GM18508 (cell line): ENCODE measurements at regions not wholly inside any gene's neighbourhood (a gene's known extent, or its start where the extent isn't known, plus 50 kb on each side); places are given as distances from the start of the nearest gene placed in this dataset.

Source experiments
- ATAC-seq: cut with Tn5 transposase; IDR thresholded peaks from one replicate; pipeline ENCODE4 v1.9.1; 2021; ENCODE audit warnings: moderate number of reproducible peaks; ENCODE audit not compliant: insufficient read depth, unreplicated experiment

DNA sequence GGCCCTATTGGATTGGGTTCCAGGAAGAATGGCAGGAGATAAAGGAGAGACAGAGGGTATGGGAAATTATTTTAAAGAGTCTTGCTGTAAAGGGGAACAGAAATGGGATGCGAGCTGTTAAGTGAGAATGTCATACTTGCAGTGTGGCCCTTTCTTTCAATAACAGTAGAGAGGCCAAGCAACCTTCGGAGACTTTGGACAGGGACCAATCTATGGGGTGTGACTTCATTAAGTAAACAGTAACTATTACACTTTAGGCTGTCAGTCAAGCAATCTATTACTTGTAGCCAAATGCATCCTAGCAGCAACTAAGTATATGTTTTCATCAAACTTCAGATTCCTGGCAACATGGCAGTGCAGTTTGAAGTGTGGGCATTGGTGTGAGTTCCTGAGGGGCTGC is 376.2 kb upstream of the LARGE1 start:
- no peak for ATAC-seq

DNA sequence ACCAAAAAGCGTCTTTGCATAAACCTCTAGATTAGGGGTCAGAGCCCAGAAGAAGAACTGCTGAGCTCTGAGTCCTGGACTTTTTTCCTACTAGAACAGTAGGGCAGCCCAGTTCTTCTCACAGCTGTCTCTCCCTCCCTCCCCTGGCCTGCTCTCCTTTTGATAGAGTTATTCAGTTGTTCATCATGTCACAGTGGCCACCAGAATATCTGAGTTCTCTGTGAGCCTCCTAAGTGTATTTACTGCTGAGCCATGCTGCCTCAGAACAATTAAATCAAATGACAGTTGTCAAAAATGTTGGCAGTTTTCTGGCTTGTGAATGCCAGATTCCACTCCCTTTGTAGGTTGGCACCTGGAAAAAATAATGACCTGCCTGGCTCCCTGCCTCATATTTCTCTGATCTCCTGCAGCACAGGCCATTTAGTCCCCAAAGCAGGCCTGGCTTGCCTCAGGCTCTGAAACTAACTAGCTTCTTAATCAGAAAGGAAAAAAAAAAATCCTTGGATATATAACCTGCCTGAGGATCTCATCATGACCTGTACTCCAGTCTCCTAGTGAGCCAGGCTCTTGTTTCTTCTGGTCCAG is 377.4 kb upstream of the LARGE1 start:
- ATAC-seq = no peak

DNA sequence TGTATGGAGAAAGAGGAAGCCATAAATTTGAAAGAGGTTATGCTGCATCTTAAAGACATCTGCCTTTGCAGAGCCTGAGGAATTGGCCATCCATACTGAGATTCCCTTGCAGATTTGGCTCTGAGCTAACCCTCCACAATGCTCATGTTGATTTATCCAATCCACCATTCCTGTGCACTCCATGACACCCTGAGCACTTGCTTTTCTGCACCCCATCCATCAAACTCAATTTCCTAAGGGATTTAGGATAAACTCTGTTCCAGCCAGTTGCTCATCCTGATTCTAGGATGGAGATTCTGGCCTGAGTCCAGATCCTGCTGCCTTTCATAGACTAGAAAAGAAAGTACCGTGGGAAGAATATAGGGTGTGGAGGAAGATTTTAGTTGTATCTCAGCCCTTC is 379.2 kb upstream of the LARGE1 start:
- no peak for ATAC-seq

DNA sequence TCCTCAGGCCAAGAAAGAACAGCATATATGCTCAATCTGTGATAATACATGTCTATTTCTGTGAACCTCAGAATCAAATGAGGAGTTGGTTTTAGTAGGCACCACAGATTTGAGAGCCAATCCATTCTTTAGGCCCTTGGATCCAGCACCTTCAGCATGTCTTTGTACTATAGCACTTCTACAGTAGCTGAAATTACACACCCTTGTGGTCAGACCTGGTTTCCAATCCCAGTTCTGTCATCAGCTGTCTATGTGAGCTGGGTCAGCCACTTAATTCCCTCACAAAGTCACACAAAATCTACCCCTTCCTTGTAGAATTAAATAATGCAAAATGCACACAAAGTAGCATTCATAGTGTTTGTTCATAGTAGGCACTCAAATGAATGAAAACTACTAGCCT is 381.3 kb upstream of the LARGE1 start:
- no peak for ATAC-seq

DNA sequence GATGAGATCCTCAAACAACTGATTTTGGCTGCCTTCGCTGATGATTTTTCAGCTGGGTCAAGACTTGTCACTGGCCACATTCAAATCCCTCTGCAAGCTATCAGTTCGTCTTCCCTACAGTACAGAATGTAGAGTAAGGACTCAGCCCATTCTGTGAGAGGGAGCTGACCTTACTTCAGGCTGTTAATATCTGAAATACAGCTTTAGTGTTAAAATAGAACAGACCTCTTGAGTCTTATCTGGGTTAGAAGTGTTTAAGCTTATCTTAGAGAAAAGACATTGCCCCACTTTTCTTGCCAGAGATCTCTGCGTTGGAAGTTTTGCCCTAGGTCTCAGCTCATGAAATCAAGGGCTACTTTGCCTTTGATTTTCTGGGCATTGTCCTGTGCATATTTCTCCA is 383.4 kb upstream of the LARGE1 start:
- ATAC-seq = no peak

DNA sequence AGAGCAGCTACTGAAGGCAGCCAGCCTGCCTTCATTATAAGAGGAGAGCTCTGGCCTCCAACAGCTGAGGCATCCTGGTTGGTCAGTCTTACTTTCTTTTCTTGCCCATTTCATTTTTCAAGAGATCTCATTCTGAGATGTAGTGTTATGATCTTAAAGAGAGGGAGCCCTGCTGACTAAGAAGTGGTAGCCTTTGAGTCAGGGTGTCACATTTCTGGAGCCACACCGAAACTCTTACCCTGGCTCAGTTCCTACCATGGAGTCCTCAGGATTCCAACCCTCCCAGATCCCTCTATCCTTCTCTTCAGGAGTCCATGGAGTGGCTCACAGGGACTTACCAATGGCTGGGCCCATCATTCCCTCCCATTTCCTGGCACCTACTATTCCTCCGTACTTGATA is 386.1 kb upstream of the LARGE1 start:
- no peak for ATAC-seq

DNA sequence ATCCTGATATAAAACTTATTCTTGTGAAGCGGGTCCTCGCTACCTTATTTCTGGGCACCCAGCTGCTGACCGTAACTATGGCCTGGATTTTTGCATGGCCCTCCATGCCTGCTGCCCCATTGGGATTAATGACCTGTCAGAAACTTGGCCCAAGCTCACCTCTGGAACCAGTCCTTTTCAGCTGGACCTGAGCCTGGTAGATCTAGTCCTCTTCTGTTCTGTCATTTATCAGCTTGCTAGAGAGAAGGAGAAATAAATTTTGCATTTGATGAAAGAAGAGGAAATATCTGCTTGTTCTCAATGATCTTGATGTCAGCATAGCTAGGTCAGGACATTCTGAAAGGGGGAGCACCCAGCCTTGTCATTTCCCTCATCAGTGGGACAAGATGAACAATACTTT is 387.8 kb upstream of the LARGE1 start:
- ATAC-seq = no peak

DNA sequence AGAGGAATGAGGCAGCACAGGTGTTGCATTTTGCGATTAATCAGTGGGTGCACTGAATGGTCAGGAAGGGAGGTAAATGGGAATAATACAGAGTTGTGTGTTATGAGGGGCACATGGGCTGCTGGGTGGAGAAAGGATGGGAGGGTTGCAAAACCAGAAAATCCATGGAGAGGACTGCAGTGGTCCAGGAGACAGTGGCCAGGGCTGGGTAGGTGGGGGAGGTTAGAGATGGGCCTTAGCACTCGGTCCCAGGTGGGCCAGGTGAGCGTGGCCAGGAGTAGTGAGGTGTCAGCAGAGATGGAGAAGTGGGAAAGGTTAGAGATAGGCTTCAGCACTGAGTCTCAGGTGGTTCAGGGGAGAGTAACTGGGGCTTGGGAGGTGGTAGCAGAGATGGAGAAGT is 399.1 kb upstream of the LARGE1 start:
- no peak for ATAC-seq

DNA sequence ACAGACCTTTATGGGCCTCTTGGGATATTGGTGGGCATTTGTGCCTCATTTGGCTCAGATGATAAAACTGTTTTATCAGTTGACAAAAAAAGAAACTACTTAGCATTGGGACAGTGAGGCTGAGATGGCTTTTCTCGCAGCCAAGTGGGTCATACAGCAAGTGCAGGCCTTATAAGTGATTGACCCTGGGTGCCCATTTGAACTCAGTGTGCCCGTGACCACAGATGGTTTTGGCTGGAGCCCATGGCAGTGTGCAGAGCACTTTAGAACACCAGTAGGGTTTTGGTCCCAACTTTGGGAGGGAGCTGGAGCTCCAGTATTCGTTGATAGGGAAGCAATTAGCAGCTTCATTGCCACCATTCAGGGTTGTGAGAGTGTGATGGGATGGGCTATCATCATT is 404.5 kb upstream of the LARGE1 start:
- no peak for ATAC-seq

DNA sequence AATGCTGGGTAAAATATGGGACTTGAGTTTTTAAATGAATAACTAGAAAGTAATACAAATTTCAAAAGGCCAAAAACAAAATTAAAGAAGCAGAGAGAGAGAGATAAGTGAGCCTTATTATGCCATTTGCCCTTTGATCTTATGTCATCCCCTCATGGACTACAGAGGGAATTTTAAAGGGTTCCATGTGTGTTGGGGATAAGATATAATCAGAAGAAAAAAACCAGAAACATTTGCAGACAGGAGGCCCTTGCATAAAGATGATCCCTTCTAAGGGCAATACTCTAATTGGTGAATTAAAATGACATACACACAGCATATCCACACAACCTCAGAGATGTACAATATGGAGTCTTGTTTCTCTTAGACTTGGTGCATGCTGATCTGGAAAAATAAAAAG is 406.6 kb upstream of the LARGE1 start:
- ATAC-seq = no peak

DNA sequence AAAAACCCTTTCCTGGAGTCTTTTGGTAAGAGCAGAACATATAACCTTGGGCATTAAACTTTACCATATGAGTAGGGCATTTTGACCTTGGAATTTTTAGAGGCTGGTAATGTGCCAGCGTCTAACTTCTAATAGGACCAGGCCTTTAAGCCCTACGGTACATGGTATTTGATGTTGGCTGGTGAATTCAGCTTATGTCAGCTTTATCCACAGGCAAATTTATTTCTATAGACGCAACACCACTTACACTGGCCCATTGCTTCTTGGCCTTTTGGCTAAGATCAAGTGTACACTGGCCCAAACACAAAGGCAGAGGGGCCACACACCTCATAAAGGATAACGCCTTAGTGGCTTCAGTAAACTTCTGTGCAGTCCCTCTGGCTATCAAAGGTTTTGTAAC is 410.2 kb upstream of the LARGE1 start:
- ATAC-seq = no peak

DNA sequence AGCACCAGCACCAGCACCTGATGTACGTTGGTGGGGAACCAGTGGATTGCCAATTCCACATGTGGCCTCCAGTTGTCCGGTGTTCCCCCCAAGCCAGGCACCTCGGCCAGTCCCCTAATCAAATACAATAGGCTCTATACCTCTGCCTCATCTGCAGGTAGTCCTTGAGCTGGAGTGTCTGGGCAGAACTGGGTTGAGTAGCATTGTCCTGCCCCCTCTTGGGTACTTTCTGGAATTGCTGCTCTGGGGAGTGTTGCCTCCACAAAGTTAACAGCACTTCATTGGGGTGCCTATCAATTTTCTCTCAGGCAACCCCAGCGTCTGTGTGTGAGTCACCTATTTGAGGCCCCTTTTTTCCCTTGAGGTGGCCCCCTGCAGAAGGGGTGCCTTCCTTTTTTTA is 413.0 kb upstream of the LARGE1 start:
- ATAC-seq = no peak

DNA sequence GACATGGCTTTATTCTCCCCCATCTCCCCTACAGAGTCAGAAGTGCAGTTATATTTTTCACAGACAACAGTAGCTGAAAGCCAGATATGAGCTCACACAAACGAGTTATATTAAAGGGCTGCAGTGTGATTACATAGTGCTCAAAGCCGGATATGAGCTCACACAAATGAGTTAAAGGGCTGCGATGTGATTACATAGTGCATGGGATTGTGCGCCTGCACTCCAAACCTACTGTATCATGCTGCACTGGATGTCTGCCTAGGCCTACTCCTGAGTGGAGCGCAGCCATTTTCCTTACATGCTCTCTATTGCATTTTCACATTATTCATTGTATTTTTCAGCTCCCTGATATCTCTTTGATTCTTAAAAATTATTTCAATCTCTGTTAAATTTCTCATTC is 414.6 kb upstream of the LARGE1 start:
- no peak for ATAC-seq

DNA sequence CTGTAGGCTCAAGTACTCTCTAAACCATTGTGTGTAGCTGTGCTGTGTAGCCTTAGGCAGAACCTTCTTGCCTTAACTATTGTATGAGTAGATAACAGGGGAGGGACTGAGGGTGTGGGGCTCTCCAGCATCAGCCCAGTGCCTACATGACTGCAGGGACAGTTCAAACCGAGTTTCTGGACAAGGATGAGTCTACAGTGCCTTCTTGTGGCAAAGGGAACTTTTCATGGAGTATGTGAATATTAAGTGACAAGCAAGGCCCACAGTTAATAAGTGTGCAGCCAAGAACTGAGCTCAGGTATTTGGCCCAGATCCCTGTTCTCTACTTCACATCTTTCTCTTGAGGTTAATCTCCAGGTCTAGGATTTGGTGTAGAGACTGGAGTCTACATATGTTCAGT is 424.4 kb upstream of the LARGE1 start:
- ATAC-seq = no peak

DNA sequence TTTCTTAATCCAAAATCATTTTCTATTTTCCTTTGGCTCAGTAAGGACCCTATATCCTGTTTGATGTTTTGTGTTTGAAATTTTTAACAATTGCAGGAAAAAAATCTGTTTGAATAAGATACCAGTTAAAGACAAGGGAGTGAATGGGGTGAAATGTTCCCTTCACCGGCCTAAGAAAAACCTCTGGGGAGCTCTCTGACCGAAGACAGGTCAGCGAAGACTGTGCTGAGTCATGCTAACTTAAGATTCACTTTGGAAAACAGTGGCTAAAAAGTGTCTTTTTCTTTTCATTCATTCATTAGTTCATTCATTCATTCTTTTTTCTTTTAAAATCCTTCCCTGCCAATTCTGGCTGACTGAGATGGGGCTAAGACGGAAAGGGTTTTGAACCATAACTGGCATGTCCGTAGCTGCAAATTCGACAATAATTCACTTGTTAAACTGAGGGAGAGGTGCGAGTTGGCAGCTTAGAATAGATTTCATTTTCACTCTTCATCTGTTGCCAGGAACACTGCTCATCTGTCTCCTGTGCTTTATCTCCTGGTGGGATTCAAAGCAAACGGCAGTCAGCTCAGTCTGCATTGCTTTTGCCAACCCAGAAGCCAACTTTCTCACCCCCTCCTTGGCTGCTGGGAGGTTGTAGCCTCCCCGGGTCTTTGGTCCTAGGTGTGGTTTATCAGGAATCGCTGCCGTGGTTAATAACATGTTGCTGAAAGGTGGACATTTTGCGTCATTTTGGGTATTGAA is 434.0 kb upstream of the LARGE1 start:
- no peak for ATAC-seq

DNA sequence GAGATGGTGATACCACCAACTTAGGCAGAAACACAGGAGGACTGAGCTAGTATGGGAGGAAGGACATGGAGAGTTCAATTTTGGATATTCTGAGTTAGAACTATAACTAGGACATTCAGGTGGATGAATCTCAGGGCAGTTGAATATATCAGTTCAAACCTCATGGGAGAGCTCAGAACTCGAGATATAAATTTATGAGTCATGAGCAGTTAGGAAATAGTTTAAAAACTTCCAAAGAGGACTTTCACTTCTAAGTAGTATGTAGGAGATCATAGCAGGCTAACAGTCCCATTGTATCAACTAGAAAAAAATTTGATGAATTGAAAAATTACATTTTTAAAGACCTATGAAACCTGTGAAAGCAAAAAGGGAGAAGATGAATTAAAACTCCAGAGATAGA is 436.2 kb upstream of the LARGE1 start:
- ATAC-seq = no peak

DNA sequence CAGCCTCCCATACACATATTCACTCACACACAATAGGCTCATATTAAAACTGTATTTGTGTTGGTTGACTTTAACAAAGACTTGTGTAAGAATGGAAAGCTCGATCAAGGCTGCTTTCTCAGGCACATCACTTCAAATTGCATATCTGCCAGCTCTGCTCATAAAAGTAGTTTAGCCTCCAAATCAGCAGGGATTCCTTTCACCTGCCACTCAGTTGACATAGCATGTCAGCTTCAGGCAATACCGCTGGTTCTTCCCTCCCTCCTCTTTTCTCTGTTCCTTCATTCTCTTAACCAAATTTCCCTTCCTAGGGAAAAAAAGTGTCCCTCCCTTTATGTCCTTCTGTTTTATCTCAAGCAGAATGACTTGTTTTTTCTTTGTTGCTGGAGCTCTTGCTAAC is 450.4 kb upstream of the LARGE1 start:
- no peak for ATAC-seq

DNA sequence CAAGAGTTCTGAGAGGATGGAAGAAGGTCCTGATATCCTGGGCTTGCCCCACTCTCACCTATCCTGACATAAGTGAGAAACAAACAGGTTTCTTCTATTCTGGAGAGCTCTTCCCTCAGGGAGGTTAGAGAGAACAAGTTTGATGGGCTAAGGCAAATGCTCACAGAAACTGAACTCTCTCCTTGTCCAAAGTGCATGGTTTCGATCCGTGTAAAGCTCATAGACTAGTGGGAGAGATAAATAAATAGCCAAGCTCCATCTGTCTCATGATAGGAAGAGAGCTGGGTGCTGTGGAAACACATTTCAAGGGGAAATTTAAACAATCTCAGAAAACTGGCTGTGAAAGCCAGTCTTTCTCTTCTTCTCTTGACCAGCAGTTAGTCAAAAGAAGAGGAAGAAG is 459.5 kb upstream of the LARGE1 start:
- ATAC-seq = no peak

DNA sequence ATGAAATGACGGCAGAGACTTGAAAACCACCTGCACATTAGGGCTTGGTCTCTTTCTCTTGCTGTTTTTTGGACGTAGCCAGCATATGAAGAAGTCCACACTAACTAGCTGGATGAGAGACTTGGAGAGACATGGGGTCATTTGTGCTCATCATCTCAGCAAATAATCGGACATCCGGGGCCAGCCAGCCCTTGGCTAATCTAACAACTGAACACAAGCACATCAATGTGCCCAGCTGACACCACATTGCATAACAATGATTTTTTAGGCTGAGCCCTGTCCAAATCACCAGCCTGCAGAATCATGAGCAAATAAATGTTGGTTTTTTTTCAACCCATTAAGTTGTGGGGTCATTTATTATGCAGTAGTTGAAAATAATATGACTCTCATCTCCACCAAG is 460.3 kb upstream of the LARGE1 start:
- ATAC-seq = no peak

DNA sequence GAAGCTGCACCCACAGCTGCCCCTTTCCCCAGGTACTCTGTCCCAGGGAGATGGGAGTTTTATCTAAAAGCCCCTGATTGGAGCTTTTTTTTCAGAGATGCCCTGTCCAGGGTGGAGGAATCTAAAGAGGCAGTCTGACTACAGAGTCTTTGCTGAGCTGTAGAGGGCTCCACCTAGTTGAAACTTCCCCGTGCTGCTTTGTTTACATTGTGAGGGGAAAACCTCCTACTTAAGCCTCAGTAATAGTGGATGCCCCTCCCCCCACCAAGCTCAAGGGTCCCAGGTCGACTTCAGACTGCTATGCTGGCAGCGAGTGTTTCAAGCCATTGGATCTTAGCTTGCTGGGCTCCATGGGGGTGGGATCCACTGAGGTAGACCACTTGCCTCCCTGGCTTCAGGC is 470.1 kb upstream of the LARGE1 start:
- no peak for ATAC-seq

DNA sequence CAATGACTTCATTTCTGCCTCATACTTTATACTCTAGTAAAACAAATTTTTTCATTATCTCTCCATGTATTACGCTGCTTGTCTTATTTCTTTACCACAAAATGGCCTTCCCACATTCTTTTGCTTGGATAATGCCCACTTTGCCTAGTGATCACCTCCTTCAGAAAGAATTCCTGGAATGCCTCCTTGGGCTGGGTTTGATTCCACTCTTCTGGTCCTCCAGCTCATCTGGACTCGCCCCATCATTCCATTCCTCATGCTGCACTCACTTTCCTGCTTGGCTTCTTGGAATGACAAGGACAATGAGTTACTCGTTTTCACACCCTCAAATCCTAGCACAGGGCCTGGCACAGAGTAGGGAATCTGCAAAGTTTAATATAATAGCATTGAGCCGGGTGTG is 475.1 kb upstream of the LARGE1 start:
- no peak for ATAC-seq

DNA sequence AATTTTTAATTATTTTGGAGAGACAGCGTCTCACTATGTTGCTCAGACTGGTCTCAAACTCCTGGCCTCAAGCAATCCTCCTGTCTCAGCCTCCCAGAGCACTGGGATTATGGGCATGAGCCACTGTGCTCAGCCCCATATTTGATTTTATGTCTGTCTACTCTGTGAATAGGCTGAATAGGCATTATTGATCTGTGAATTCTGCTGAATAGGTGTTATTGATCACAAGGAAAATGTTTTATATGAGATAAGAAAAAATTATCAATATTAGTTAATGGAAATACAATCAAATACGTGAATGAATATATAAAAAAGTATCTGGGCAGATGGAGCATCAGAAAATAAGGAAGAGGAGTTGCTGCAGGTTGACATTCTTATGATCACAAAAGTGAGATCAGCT is 483.4 kb upstream of the LARGE1 start:
- no peak for ATAC-seq

DNA sequence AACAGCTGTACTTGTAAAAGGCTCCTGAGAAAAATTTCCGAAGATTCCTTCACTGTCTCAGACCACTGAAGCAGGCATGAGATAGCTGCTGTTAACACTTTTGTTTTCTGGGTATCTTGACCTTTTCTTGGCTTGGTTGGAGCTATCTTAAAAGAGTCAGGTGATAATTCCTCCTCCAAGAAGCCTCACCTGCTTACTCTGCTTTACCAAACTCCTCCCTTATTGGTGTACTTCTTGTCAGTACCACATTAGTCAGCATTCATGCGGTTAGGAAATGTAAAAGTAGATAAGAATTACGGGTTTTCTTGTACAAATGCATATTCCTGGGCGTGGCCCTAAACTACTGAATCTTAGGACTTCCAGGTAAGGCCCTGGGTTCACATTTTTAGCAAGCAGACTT is 489.8 kb upstream of the LARGE1 start:
- ATAC-seq = no peak
